HepG2 (cell line): ENCODE measurements at regions not wholly inside any gene's neighbourhood (a gene's known extent, or its start where the extent isn't known, plus 50 kb on each side); places are given as distances from the start of the nearest gene placed in this dataset.

ENCODE experiments used
- ATF1 ChIP-seq: IDR thresholded peaks from 2 replicates; pipeline ENCODE4 v1.6.1; 2016; ENCODE audit warnings: mild to moderate bottlenecking, control low read depth
- CREBL2 ChIP-seq: sonication (generic); formaldehyde crosslinking; IDR thresholded peaks from 2 replicates; pipeline ENCODE4 v1.8.1; 2023; ENCODE audit warnings: missing genetic modification reagents, mild to moderate bottlenecking, borderline replicate concordance
- HINFP ChIP-seq: sonication (generic); formaldehyde crosslinking; IDR thresholded peaks from 2 replicates; pipeline ENCODE4 v1.4.0; 2020; ENCODE audit warnings: low read depth, mild to moderate bottlenecking, missing genetic modification reagents
- IRF1 ChIP-seq: sonication (generic); formaldehyde crosslinking; IDR thresholded peaks from 2 replicates; pipeline ENCODE4 v1.4.0; 2020; ENCODE audit warnings: low read depth, mild to moderate bottlenecking, missing genetic modification reagents
- POLR2A ChIP-seq, 2 experiments: IDR thresholded peaks; 2 replicates each; pipeline ENCODE4 v1.6.1; 2011; ENCODE audit warnings: low read depth in 2 of 2, low read length in 2 of 2, mild to moderate bottlenecking in 1 of 2, moderate library complexity in 1 of 2; ENCODE audit not compliant: insufficient read depth in 1 of 2
- POLR2AphosphoS2 ChIP-seq: IDR thresholded peaks from 2 replicates; pipeline ENCODE4 v1.6.1; 2011; ENCODE audit warnings: low read depth, low read length, improper control_type of control experiment
- SIN3A ChIP-seq: IDR thresholded peaks from 2 replicates; pipeline ENCODE4 v1.6.1; 2011; ENCODE audit warnings: low read depth, mild to moderate bottlenecking, control low read depth, low read length, borderline replicate concordance
- SP1 ChIP-seq, 2 experiments: fragments of 450-650 bp in 1 of 2; sonication (generic) in 1 of 2; formaldehyde crosslinking in 1 of 2; IDR thresholded peaks; 2 replicates each; pipeline versions ENCODE4 v1.4.0 to v1.6.1; 2016 to 2020; ENCODE audit warnings: missing genetic modification reagents in 1 of 2
- SP140L ChIP-seq: sonication (generic); formaldehyde crosslinking; IDR thresholded peaks from 2 replicates; pipeline ENCODE4 v1.4.0; 2020; ENCODE audit warnings: missing genetic modification reagents, borderline replicate concordance
- TCF7 ChIP-seq: sonication (generic); IDR thresholded peaks from 2 replicates; pipeline ENCODE4 v1.6.1; 2016; ENCODE audit warnings: antibody characterized with exemption, low read depth
- USF2 ChIP-seq, 2 experiments: sonication (generic) in 1 of 2; formaldehyde crosslinking in 1 of 2; IDR thresholded peaks; 2 replicates each; pipeline versions ENCODE4 v1.5.1 to v1.6.1; 2011 to 2020; ENCODE audit warnings: borderline replicate concordance in 1 of 2, low read depth in 1 of 2, low read length in 1 of 2, mild to moderate bottlenecking in 1 of 2, missing genetic modification reagents in 1 of 2, moderate library complexity in 1 of 2
- ZNF362 ChIP-seq: sonication (generic); formaldehyde crosslinking; IDR thresholded peaks from 2 replicates; pipeline ENCODE4 v1.4.0; 2020; ENCODE audit warnings: missing genetic modification reagents, mild to moderate bottlenecking, borderline replicate concordance
- ZNF431 ChIP-seq: sonication (generic); formaldehyde crosslinking; IDR thresholded peaks from 2 replicates; pipeline ENCODE4 v1.9.0; 2022; ENCODE audit warnings: missing genetic modification reagents, low read depth, mild to moderate bottlenecking, borderline replicate concordance

- TF ChIP-seq SP140L (CRISPR knock-in tag) (no peak), ZNF362 (no peak), ATF1 (CRISPR knock-in tag) (no peak), SIN3A (no peak), IRF1 (CRISPR knock-in tag) (no peak), POLR2A (IDR thresholded peaks at IDR 0.05; ENCODE audit: insufficient read depth in 1 of 2, low read depth in 2 of 2, low read length in 2 of 2) (no peak), CREBL2 (CRISPR knock-in tag) (no peak), USF2 (IDR thresholded peaks at IDR 0.05; ENCODE audit: low read depth, low read length) (no peak), USF2 (CRISPR knock-in tag; IDR thresholded peaks at IDR 0.05; ENCODE audit: borderline replicate concordance) (no peak), POLR2AphosphoS2 (no peak), SP1 (IDR thresholded peaks at IDR 0.05) (no peak), SP1 (CRISPR knock-in tag; IDR thresholded peaks at IDR 0.05) (no peak), TCF7 (no peak), ZNF431 (no peak), HINFP (CRISPR knock-in tag) (no peak)
These were observed 1223.5 kb downstream of the SLITRK1 start for GRCh38 chr13:82658811-82659210.
